H9 (cell line): ENCODE measurements at regions not wholly inside any gene's neighbourhood (a gene's known extent, or its start where the extent isn't known, plus 50 kb on each side); places are given as distances from the start of the nearest gene placed in this dataset.

Experiments used
- DNase-seq: peaks from one replicate; pipeline ENCODE4 v3.0.0-alpha.2; 2017
- H2AFZ ChIP-seq: one replicate; pipeline ENCODE4 v1.6.1; 2013; ENCODE audit warnings: mild to moderate bottlenecking, low read length, control low read depth, moderate library complexity
- H2AK5ac ChIP-seq: 2 replicates; pipeline ENCODE4 v1.6.1; 2013; ENCODE audit warnings: low read length, control low read depth, mixed read lengths; ENCODE audit not compliant: insufficient read length
- H2BK120ac ChIP-seq: one replicate; pipeline ENCODE4 v1.6.1; 2013; ENCODE audit warnings: low read depth, mild to moderate bottlenecking, low read length, control low read depth, inconsistent platforms; ENCODE audit not compliant: poor library complexity, severe bottlenecking
- H2BK12ac ChIP-seq: 2 replicates; pipeline ENCODE4 v1.6.1; 2013; ENCODE audit warnings: low read length, control low read depth, mixed read lengths, low read depth; ENCODE audit not compliant: insufficient read length
- H2BK15ac ChIP-seq: 2 replicates; pipeline ENCODE4 v1.6.1; 2013; ENCODE audit warnings: low read depth, low read length, control low read depth
- H2BK20ac ChIP-seq: one replicate; pipeline ENCODE4 v1.6.1; 2013; ENCODE audit warnings: low read depth, mild to moderate bottlenecking, low read length, control low read depth, inconsistent platforms; ENCODE audit not compliant: poor library complexity, severe bottlenecking
- H2BK5ac ChIP-seq: 2 replicates; pipeline ENCODE4 v1.6.1; 2013; ENCODE audit warnings: low read length, control low read depth, mixed read lengths; ENCODE audit not compliant: insufficient read length
- H3K14ac ChIP-seq: 2 replicates; pipeline ENCODE4 v1.6.1; 2013; ENCODE audit warnings: low read length, control low read depth; ENCODE audit not compliant: insufficient read depth
- H3K18ac ChIP-seq: 2 replicates; pipeline ENCODE4 v1.6.1; 2013; ENCODE audit warnings: low read depth, mild to moderate bottlenecking, mixed read lengths, low read length, control low read depth; ENCODE audit not compliant: insufficient read length
- H3K23ac ChIP-seq: 2 replicates; pipeline ENCODE4 v1.6.1; 2013; ENCODE audit warnings: low read length, control low read depth, mixed read lengths, low read depth; ENCODE audit not compliant: insufficient read length
- H3K23me2 ChIP-seq: 2 replicates; pipeline ENCODE4 v1.6.1; 2013; ENCODE audit warnings: low read depth, mild to moderate bottlenecking, mixed read lengths, low read length, control low read depth; ENCODE audit not compliant: insufficient read length, poor library complexity, severe bottlenecking
- H3K27ac ChIP-seq: 2 replicates; pipeline ENCODE4 v1.5.1; 2013; ENCODE audit warnings: low read length, control low read depth, mixed read lengths, low read depth; ENCODE audit not compliant: insufficient read length
- H3K27me3 ChIP-seq: 2 replicates; pipeline ENCODE4 v1.6.1; 2013; ENCODE audit warnings: low read length, control low read depth, inconsistent platforms; ENCODE audit not compliant: insufficient read depth
- H3K4ac ChIP-seq: 2 replicates; pipeline ENCODE4 v1.6.1; 2013; ENCODE audit warnings: low read depth, mild to moderate bottlenecking, control low read depth, inconsistent platforms, low read length, moderate library complexity
- H3K4me1 ChIP-seq: 2 replicates; pipeline ENCODE4 v1.6.1; 2013; ENCODE audit warnings: low read length, control low read depth, inconsistent platforms; ENCODE audit not compliant: insufficient read depth
- H3K4me2 ChIP-seq: 2 replicates; pipeline ENCODE4 v1.6.1; 2013; ENCODE audit warnings: low read length, control low read depth, mixed read lengths; ENCODE audit not compliant: insufficient read length, insufficient read depth
- H3K56ac ChIP-seq: 2 replicates; pipeline ENCODE4 v1.6.1; 2013; ENCODE audit warnings: low read depth, mild to moderate bottlenecking, mixed read lengths, low read length, control low read depth; ENCODE audit not compliant: insufficient read length
- H3K79me1 ChIP-seq: 2 replicates; pipeline ENCODE4 v1.6.1; 2013; ENCODE audit warnings: low read depth, mild to moderate bottlenecking, moderate library complexity, low read length, control low read depth, inconsistent platforms; ENCODE audit not compliant: insufficient read depth, poor library complexity, severe bottlenecking
- H3K79me2 ChIP-seq: 2 replicates; pipeline ENCODE4 v1.6.1; 2013; ENCODE audit warnings: low read length, control low read depth, inconsistent platforms; ENCODE audit not compliant: insufficient read depth
- H3K9ac ChIP-seq: 2 replicates; pipeline ENCODE4 v1.6.1; 2013; ENCODE audit warnings: low read length, control low read depth, mixed read lengths; ENCODE audit not compliant: insufficient read length; ENCODE audit errors: extremely low read depth
- H3K9me3 ChIP-seq: one replicate; pipeline ENCODE4 v1.6.1; 2013; ENCODE audit warnings: low read depth, low read length, inconsistent platforms; ENCODE audit not compliant: control insufficient read depth
- H3T11ph ChIP-seq: one replicate; pipeline ENCODE4 v1.6.1; 2013; ENCODE audit warnings: mild to moderate bottlenecking, low read length, control low read depth, inconsistent platforms
- H4K20me1 ChIP-seq: one replicate; pipeline ENCODE4 v1.6.1; 2013; ENCODE audit not compliant: control insufficient read depth, insufficient read length, insufficient read depth
- H4K5ac ChIP-seq: 2 replicates; pipeline ENCODE4 v1.6.1; 2013; ENCODE audit warnings: low read depth, mild to moderate bottlenecking, mixed read lengths, low read length, control low read depth; ENCODE audit not compliant: insufficient read length
- H4K8ac ChIP-seq: replicated peaks from 2 replicates; pipeline ENCODE4 v1.6.1; 2013; ENCODE audit warnings: low read length, control low read depth, mixed read lengths, low read depth; ENCODE audit not compliant: insufficient read length
- H4K91ac ChIP-seq: 2 replicates; pipeline ENCODE4 v1.6.1; 2013; ENCODE audit warnings: low read depth, mild to moderate bottlenecking, moderate library complexity, mixed read lengths, low read length, control low read depth; ENCODE audit not compliant: insufficient read length
- H3K27ac Mint-ChIP-seq, 3 experiments: 2 replicates in 2 of 3; 3 replicates in 1 of 3; pipeline ENCODE4 v1.8.0; 2020 to 2021; ENCODE audit warnings: mixed read lengths in 3 of 3, mild to moderate bottlenecking in 1 of 3, moderate library complexity in 1 of 3
- H3K27me3 Mint-ChIP-seq: 2 replicates; pipeline ENCODE4 v1.8.0; 2021; ENCODE audit warnings: low read depth, mild to moderate bottlenecking, moderate library complexity, mixed read lengths
- H3K36me3 Mint-ChIP-seq, 3 experiments: 2 replicates in 2 of 3; 3 replicates in 1 of 3; pipeline ENCODE4 v1.8.0; 2020 to 2021; ENCODE audit warnings: low read depth in 3 of 3, mixed read lengths in 3 of 3; ENCODE audit not compliant: insufficient read depth in 1 of 3
- H3K4me1 Mint-ChIP-seq, 2 experiments: 2 replicates each; pipeline ENCODE4 v1.8.0; 2020; ENCODE audit warnings: mixed read lengths in 2 of 2
- H3K4me3 Mint-ChIP-seq, 2 experiments: 2 replicates in 1 of 2; 3 replicates in 1 of 2; pipeline ENCODE4 v1.8.0; 2020 to 2021; ENCODE audit warnings: mild to moderate bottlenecking in 2 of 2, mixed read lengths in 2 of 2, moderate library complexity in 1 of 2
- H3K9me3 Mint-ChIP-seq, 2 experiments: 2 replicates in 1 of 2; 3 replicates in 1 of 2; pipeline ENCODE4 v1.8.0; 2020; ENCODE audit warnings: mild to moderate bottlenecking in 2 of 2, mixed read lengths in 2 of 2, moderate library complexity in 1 of 2
- CTCF ChIP-seq: fragments of 200-600 bp; sonication (generic); conservative IDR thresholded peaks from 3 replicates; pipeline ENCODE4 v1.8.0; 2021; ENCODE audit warnings: antibody characterized with exemption, mild to moderate bottlenecking
- WGBS: extraction: QIAGEN DNeasy Blood & Tissue Kit; methylation state at CpG from one replicate; pipeline ENCODE4 v1.1.7; 2013; ENCODE audit warnings: missing lambda C conversion rate, low lambda C conversion rate, mixed read lengths; ENCODE audit not compliant: insufficient read length; ENCODE audit errors: extremely low coverage; 5-methylcytosine and 5-hydroxymethylcytosine counted together

GRCh38 chr17:71371809-71372208 lies 749.0 kb upstream of the SOX9 start:
- H2BK5ac ChIP-seq, result no peak overlapping the region
- H3K27ac ChIP-seq, result no peak overlapping the region
- Mint-ChIP-seq H3K4me3 (no peak overlapping the region), H3K4me1 (no peaks in the 10 kb centered on the region), H3K36me3 (peaks cover 0 to 3% (median 0%) of the 10 kb centered on the region in 3 experiments; a peak in 1 of 7 replicates), H3K27me3 (no peaks in the 10 kb centered on the region), H3K9me3 (peaks cover 0 to 6% of the 10 kb centered on the region in 2 experiments; a peak in 3 of 5 replicates), H3K27ac (no peak overlapping the region)
- no peaks in the 10 kb centered on the region for H3K27me3 ChIP-seq
- H3K79me2 ChIP-seq, result no peaks in the 10 kb centered on the region
- H3K56ac ChIP-seq, result no peak overlapping the region
- H4K5ac ChIP-seq, result no peak overlapping the region
- H4K8ac ChIP-seq, result no peak overlapping the region
- WGBS, result no CpG with 5 or more reads among the region's 7 CpGs
- no peak for TF ChIP-seq CTCF
- H2AK5ac ChIP-seq, result no peak overlapping the region
- H3K14ac ChIP-seq, result no peak overlapping the region
- no peak overlapping the region for H3K23ac ChIP-seq
- no peaks in the 10 kb centered on the region for H4K20me1 ChIP-seq
- no peak overlapping the region for H2AFZ ChIP-seq
- H3K4me1 ChIP-seq, result no peaks in the 10 kb centered on the region
- no peak overlapping the region for H3K18ac ChIP-seq
- H2BK15ac ChIP-seq, result no peak overlapping the region
- H3K9me3 ChIP-seq, result no peaks in the 10 kb centered on the region
- no peaks in the 10 kb centered on the region for H3K23me2 ChIP-seq
- H2BK20ac ChIP-seq, result no peak overlapping the region
- no peak overlapping the region for H2BK12ac ChIP-seq
- no peak overlapping the region for H2BK120ac ChIP-seq
- H3T11ph ChIP-seq, result no peak overlapping the region
- H3K79me1 ChIP-seq, result no peaks in the 10 kb centered on the region
- H3K4me2 ChIP-seq, result no peak overlapping the region
- H3K9ac ChIP-seq, result no peak overlapping the region
- no peak overlapping the region for H3K4ac ChIP-seq
- no peak for DNase-seq
- H4K91ac ChIP-seq, result no peak overlapping the region
